ENCODE measurements at regions not wholly inside any gene's neighbourhood (a gene's known extent, or its start where the extent isn't known, plus 50 kb on each side); places are given as distances from the start of the nearest gene placed in this dataset.

DNA sequence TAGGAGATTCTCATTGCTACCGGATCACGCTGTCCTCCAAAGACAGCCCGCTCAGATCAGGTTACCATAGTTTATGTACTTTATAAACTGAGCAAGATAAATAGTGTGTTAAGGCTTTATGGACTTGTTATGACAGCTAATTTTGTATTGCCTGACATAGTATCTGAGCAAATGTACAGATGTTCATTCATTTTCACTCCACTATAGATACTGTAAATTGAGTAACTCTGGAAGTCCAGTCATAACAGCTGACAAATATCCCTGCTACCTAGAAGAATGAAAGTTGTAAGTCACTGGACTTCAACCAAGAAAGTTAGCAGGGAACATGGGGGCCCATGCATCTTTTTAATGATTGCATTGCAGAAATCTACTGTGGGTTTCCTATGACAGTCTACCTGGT, 292.4 kb upstream of the ADAMTS16 start:
- WGBS, 2 donors, result 95 to 96% methylated on average over 3 of the region's 3 CpGs
- DNase-seq (ENCODE audit: low spot score in 2 of 2), result no peak
- no peak overlapping the region for H3K4me3 ChIP-seq (ENCODE audit: low read depth, poor library complexity, severe bottlenecking)
- TF ChIP-seq, protein P1, sequence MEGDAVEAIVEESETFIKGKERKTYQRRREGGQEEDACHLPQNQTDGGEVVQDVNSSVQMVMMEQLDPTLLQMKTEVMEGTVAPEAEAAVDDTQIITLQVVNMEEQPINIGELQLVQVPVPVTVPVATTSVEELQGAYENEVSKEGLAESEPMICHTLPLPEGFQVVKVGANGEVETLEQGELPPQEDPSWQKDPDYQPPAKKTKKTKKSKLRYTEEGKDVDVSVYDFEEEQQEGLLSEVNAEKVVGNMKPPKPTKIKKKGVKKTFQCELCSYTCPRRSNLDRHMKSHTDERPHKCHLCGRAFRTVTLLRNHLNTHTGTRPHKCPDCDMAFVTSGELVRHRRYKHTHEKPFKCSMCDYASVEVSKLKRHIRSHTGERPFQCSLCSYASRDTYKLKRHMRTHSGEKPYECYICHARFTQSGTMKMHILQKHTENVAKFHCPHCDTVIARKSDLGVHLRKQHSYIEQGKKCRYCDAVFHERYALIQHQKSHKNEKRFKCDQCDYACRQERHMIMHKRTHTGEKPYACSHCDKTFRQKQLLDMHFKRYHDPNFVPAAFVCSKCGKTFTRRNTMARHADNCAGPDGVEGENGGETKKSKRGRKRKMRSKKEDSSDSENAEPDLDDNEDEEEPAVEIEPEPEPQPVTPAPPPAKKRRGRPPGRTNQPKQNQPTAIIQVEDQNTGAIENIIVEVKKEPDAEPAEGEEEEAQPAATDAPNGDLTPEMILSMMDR (IDR thresholded peaks at IDR 0.05), result no peak
- no peak for TF ChIP-seq POLR2A (IDR thresholded peaks at IDR 0.05)
- intact Hi-C loops (cut with DNase I; ENCODE audit: low total_unique reads), result no loop called here

DNA sequence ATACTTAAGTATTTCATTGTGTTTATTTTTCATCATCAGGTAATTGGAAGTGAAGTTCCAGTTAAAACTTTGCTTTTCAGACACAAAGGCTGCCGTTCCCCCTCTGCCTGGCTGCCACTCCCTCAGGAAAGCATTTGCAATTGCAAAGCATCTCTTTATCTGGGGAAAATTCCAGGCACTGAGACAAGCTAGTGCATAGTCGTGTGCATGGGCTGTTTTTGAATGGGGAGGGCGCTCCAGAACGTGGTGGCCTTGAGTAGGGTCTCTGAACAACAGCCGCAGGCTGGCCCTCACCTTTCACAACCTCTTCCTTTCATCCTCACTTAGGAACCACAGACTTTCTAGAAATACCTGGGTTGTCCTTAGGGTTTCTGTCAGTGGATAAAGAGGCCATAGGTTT, 285.1 kb upstream of the ADAMTS16 start:
- 55 to 63% methylated on average over 5 of the region's 5 CpGs for WGBS, 2 donors
- TF ChIP-seq, protein P1 (IDR thresholded peaks at IDR 0.05), result no peak
- no peak for TF ChIP-seq POLR2A (IDR thresholded peaks at IDR 0.05)
- intact Hi-C loops (cut with DNase I; ENCODE audit: low total_unique reads), result no loop called here
- H3K4me3 ChIP-seq (ENCODE audit: low read depth, poor library complexity, severe bottlenecking), result no peak overlapping the region
- DNase-seq (ENCODE audit: low spot score in 2 of 2), result no peak

DNA sequence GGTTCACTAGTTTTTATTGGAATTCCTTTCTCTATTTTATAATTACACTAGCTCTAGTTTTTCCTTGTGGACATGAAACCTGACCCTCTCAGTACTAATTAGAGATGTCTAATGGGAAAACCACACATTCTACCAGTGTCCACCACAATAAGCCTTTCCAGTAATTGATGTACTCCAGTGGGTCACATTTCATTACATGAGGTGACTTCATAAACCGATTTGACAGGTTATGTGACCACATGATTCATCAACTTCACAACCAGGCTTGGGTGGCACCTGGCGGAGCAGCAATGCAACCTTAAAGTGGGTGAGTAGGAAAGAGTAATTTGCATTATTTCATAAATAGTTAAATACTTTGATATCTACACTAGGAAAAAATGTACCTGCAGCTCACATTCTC, 284.2 kb upstream of the ADAMTS16 start:
- WGBS, 2 donors, result 79 to 88% methylated on average over 2 of the region's 2 CpGs
- intact Hi-C loops (cut with DNase I; ENCODE audit: low total_unique reads), result no loop called here
- no peak for DNase-seq (ENCODE audit: low spot score in 2 of 2)
- H3K4me3 ChIP-seq (ENCODE audit: low read depth, poor library complexity, severe bottlenecking), result no peak overlapping the region
- TF ChIP-seq POLR2A (IDR thresholded peaks at IDR 0.05), result no peak
- TF ChIP-seq, protein P1 (IDR thresholded peaks at IDR 0.05), result no peak

DNA sequence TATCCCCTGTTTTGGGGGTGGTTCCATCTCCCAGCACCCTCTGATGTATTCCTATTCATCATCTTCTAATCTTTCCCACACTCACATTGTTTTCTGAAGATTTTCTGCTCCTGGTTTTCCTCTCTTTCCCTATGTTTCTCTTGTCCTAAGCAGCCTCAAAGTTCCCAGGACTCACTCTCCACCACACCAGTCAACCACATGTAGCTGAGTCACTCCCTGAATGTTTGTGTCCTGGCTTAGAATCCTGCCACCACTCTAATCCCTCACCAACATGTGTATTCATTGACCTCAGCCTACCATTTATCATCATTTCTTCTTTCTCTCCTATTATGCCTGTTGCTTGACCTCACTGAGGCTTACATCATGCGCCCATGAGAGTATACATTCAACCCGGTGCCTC, 282.4 kb upstream of the ADAMTS16 start:
- no peak for DNase-seq (ENCODE audit: low spot score in 2 of 2)
- TF ChIP-seq POLR2A (IDR thresholded peaks at IDR 0.05), result no peak
- TF ChIP-seq, protein P1 (IDR thresholded peaks at IDR 0.05), result no peak
- intact Hi-C loops (cut with DNase I; ENCODE audit: low total_unique reads), result no loop called here
- WGBS, 2 donors, result 95 to 96% methylated on average over 2 of the region's 2 CpGs
- no peak overlapping the region for H3K4me3 ChIP-seq (ENCODE audit: low read depth, poor library complexity, severe bottlenecking)

DNA sequence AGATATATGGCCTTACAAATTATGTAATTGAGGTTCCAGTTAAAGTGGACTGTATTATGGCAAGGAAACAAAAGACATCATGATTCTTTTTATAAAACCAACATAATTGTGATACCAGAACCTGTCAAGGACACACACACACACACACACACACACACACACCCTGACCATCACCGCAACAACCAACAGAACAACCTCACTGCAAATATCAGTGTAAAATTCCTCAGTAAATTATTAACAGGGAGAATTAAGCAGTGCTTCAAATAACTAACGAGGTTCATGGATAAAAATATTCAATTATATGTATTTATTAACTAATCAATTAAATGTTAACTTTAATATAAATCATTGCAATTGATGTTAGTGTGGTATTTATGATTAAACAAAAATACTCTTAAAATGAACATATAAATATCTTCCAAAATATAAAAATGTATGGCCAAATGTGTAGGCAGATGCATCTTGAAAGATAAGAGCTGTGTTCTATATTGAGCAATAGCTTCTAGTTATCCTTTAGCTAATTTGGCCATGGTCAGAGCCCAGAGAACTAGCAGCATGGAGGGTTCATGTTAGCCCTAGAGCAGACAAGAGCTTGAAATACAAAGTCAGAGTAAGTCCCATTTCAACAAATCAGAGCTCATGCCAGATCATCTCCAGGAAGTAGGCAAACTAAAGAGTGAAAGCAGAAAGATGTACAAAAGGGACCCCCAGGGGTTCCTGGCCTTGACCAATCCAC, 280.5 kb upstream of the ADAMTS16 start:
- 91 to 93% methylated on average over 2 of the region's 2 CpGs for WGBS, 2 donors
- intact Hi-C loops (cut with DNase I; ENCODE audit: low total_unique reads), result no loop called here

More for the DNA sequence above, 280.5 kb upstream of the ADAMTS16 start:
- no peak overlapping the region for H3K4me3 ChIP-seq (ENCODE audit: low read depth, poor library complexity, severe bottlenecking)
- DNase-seq (ENCODE audit: low spot score in 2 of 2), result no peak
- TF ChIP-seq POLR2A (IDR thresholded peaks at IDR 0.05), result no peak
- TF ChIP-seq, protein P1 (IDR thresholded peaks at IDR 0.05), result no peak
